HEK293T (cell line): ENCODE measurements at regions not wholly inside any gene's neighbourhood (a gene's known extent, or its start where the extent isn't known, plus 50 kb on each side); places are given as distances from the start of the nearest gene placed in this dataset.

ENCODE experiments used
- CTCF ChIA-PET: fragments of 350-600 bp; formaldehyde crosslinking; extraction: SDS; loops from one replicate; lab custom pipeline; 2021; ENCODE audit warnings: antibody characterized with exemption, inconsistent platforms; lab: Yijun Ruan, JAX
- POLR2A ChIA-PET: fragments of 350-600 bp; formaldehyde crosslinking; extraction: SDS; loops from one replicate; lab custom pipeline; 2020; ENCODE audit warnings: antibody characterized with exemption, inconsistent platforms; lab: Yijun Ruan, JAX
- DNase-seq: peaks from one replicate; pipeline ENCODE4 v3.0.0; 2012; ENCODE audit warnings: mixed read lengths; ENCODE audit errors: extremely low spot score
- ARNT ChIP-seq: fragments of 450-650 bp; IDR thresholded peaks from 2 replicates; pipeline ENCODE4 v1.6.1; 2017; ENCODE audit warnings: mild to moderate bottlenecking
- BHLHE40 ChIP-seq: fragments of 450-650 bp; IDR thresholded peaks from 2 replicates; pipeline ENCODE4 v1.6.1; 2016; ENCODE audit warnings: mild to moderate bottlenecking, moderate library complexity, borderline replicate concordance
- CTBP1 ChIP-seq: fragments of 450-650 bp; IDR thresholded peaks from 2 replicates; pipeline ENCODE4 v1.6.1; 2016; ENCODE audit warnings: borderline replicate concordance
- ELF4 ChIP-seq: fragments of 450-650 bp; IDR thresholded peaks from 2 replicates; pipeline ENCODE4 v1.6.1; 2017; ENCODE audit warnings: antibody characterized with exemption
- FOXA1 ChIP-seq: fragments of 450-650 bp; IDR thresholded peaks from 2 replicates; pipeline ENCODE4 v1.6.1; 2016; ENCODE audit warnings: mild to moderate bottlenecking
- FOXK2 ChIP-seq: fragments of 450-650 bp; IDR thresholded peaks from 2 replicates; pipeline ENCODE4 v1.6.1; 2016; ENCODE audit warnings: mild to moderate bottlenecking
- FOXM1 ChIP-seq: fragments of 450-650 bp; IDR thresholded peaks from 2 replicates; pipeline ENCODE4 v1.6.1; 2017; ENCODE audit warnings: mild to moderate bottlenecking, borderline replicate concordance
- HDGF ChIP-seq: fragments of 450-650 bp; IDR thresholded peaks from 2 replicates; pipeline ENCODE4 v1.6.1; 2017; ENCODE audit warnings: antibody characterized with exemption, borderline replicate concordance
- L3MBTL2 ChIP-seq: fragments of 450-650 bp; conservative IDR thresholded peaks from 2 replicates; pipeline ENCODE4 v1.6.1; 2016; ENCODE audit warnings: mild to moderate bottlenecking
- LEF1 ChIP-seq: fragments of 450-650 bp; IDR thresholded peaks from 2 replicates; pipeline ENCODE4 v1.6.1; 2017; ENCODE audit warnings: mild to moderate bottlenecking, borderline replicate concordance
- NFRKB ChIP-seq: fragments of 450-650 bp; IDR thresholded peaks from 2 replicates; pipeline ENCODE4 v1.6.1; 2016; ENCODE audit warnings: mild to moderate bottlenecking, moderate library complexity
- PKNOX1 ChIP-seq: fragments of 450-650 bp; IDR thresholded peaks from 2 replicates; pipeline ENCODE4 v1.6.1; 2016
- SP1 ChIP-seq: fragments of 450-650 bp; IDR thresholded peaks from 2 replicates; pipeline ENCODE4 v1.6.1; 2017
- SUZ12 ChIP-seq: fragments of 450-650 bp; IDR thresholded peaks from 2 replicates; pipeline ENCODE4 v1.6.1; 2016; ENCODE audit warnings: mild to moderate bottlenecking
- TARDBP ChIP-seq: fragments of 450-650 bp; IDR thresholded peaks from 2 replicates; pipeline ENCODE4 v1.6.1; 2016
- ZNF384 ChIP-seq: fragments of 450-650 bp; IDR thresholded peaks from 2 replicates; pipeline ENCODE4 v1.6.1; 2016

- POLR2A ChIA-PET = no interaction called here
- TF ChIP-seq FOXA1 = no peak
- no peak for TF ChIP-seq ARNT
- no peak for TF ChIP-seq L3MBTL2
- TF ChIP-seq FOXK2 = no peak
- no peak for TF ChIP-seq BHLHE40
- no peak for TF ChIP-seq LEF1
- no peak for TF ChIP-seq ZNF384
- TF ChIP-seq HDGF = no peak
- TF ChIP-seq TARDBP = no peak
- no peak for TF ChIP-seq ELF4
- TF ChIP-seq FOXM1 = no peak
- no peak for TF ChIP-seq SP1
- no peak for TF ChIP-seq PKNOX1
- no peak for TF ChIP-seq NFRKB
- no peak for TF ChIP-seq SUZ12
- TF ChIP-seq CTBP1 = no peak
- CTCF ChIA-PET = no interaction called here
- DNase-seq = no peak
Observed at GRCh38 chr4:45186249-45186648, 459.9 kb upstream of the GNPDA2 start.

GRCh38 chr4:45183905-45184304 lies 457.5 kb upstream of the GNPDA2 start:
- POLR2A ChIA-PET = no interaction called here
- CTCF ChIA-PET = no interaction called here
- DNase-seq = no peak
- TF ChIP-seq SP1 = no peak
- no peak for TF ChIP-seq HDGF
- TF ChIP-seq LEF1 = no peak
- no peak for TF ChIP-seq ZNF384
- no peak for TF ChIP-seq CTBP1
- no peak for TF ChIP-seq BHLHE40
- no peak for TF ChIP-seq SUZ12
- TF ChIP-seq ELF4 = no peak
- no peak for TF ChIP-seq ARNT
- TF ChIP-seq FOXK2 = no peak
- TF ChIP-seq TARDBP = no peak
- no peak for TF ChIP-seq FOXM1
- no peak for TF ChIP-seq PKNOX1
- TF ChIP-seq NFRKB = no peak
- no peak for TF ChIP-seq L3MBTL2
- TF ChIP-seq FOXA1 = no peak

- TF ChIP-seq SUZ12 = no peak
- no peak for TF ChIP-seq BHLHE40
- TF ChIP-seq ELF4 = no peak
- no peak for TF ChIP-seq TARDBP
- TF ChIP-seq ARNT = no peak
- TF ChIP-seq NFRKB = no peak
- no peak for TF ChIP-seq FOXA1
- TF ChIP-seq FOXK2 = no peak
- no peak for TF ChIP-seq ZNF384
- TF ChIP-seq SP1 = no peak
- TF ChIP-seq LEF1 = no peak
- TF ChIP-seq HDGF = no peak
- no peak for TF ChIP-seq CTBP1
- no peak for TF ChIP-seq FOXM1
- TF ChIP-seq L3MBTL2 = no peak
- TF ChIP-seq PKNOX1 = no peak
- DNase-seq = no peak
- CTCF ChIA-PET = no interaction called here
- POLR2A ChIA-PET = no interaction called here
Observed at GRCh38 chr4:45172636-45173035, 446.3 kb upstream of the GNPDA2 start.

- TF ChIP-seq TARDBP = no peak
- no peak for TF ChIP-seq FOXK2
- TF ChIP-seq SP1 = no peak
- no peak for TF ChIP-seq BHLHE40
- TF ChIP-seq HDGF = no peak
- no peak for TF ChIP-seq FOXM1
- TF ChIP-seq ZNF384 = no peak
- no peak for TF ChIP-seq L3MBTL2
- no peak for TF ChIP-seq FOXA1
- no peak for TF ChIP-seq NFRKB
- no peak for TF ChIP-seq SUZ12
- TF ChIP-seq ARNT = no peak
- no peak for TF ChIP-seq ELF4
- TF ChIP-seq CTBP1 = no peak
- TF ChIP-seq PKNOX1 = no peak
- no peak for TF ChIP-seq LEF1
- CTCF ChIA-PET = interaction anchor here (0.8 kb wide), 1 partner anchor 56 kb away, joined by 3 read pairs; no protein-coding TSS in a partner anchor
- no peak for DNase-seq
- POLR2A ChIA-PET = no interaction called here
Observed at GRCh38 chr4:45160951-45161350, 434.6 kb upstream of the GNPDA2 start.

- ChIA-PET POLR2A (no interaction called here), CTCF (no interaction called here)
- DNase-seq = no peak
- TF ChIP-seq BHLHE40 (no peak), CTBP1 (no peak), ARNT (no peak)
Observed at GRCh38 chr4:45155081-45155777, 428.9 kb upstream of the GNPDA2 start.
